ENCODE measurements at regions not wholly inside any gene's neighbourhood (a gene's known extent, or its start where the extent isn't known, plus 50 kb on each side); places are given as distances from the start of the nearest gene placed in this dataset.
A peak's percentile ranks its signal among the peaks of the same experiment; 100 is the strongest.
"Not testable (repeated sequence)": the region's sequence is repeated elsewhere in the genome, so short reads cannot be mapped to it uniquely, and the experiment has no call there.

DNA sequence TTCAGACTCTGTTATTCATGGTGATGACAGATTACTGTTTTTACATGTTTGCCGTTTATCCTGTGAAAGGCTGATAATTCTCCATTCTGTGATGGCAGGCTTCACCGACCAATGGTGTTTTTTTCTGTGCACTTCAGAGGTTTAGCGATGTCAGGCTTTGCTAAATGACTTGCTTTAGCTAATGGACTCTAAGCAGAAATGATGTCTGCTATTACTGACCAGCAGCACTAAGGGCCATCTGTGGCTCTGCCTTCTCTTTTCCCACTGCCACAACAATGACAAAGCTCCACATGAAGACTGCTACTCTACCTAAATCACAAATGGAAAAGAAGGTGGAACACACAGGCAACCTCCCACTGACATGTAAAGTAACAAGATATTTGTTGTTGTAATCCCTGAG, 68.4 kb upstream of the ALB start:
- POLR2A ChIA-PET: no interaction called here
- Histone ChIP-seq H3K36me3 (ENCODE audit: control insufficient read depth in 2 of 3, insufficient read depth in 3 of 3, low read length in 3 of 3) (no peaks in the 10 kb centered on the region), H3K27ac (ENCODE audit: low read depth, low read length) (no peak overlapping the region), H3K4me1 (ENCODE audit: control insufficient read depth in 2 of 2, insufficient read depth in 2 of 2, low read length in 2 of 2) (no peaks in the 10 kb centered on the region), H3K27me3 (ENCODE audit: control insufficient read depth in 2 of 2, insufficient read depth in 2 of 2, low read length in 2 of 2) (no peaks in the 10 kb centered on the region), H3K4me3 (ENCODE audit: low read length) (no peak overlapping the region), H3K9me3 (ENCODE audit: control insufficient read depth in 2 of 3, low read length in 3 of 3) (no peaks in the 10 kb centered on the region)
- Mint-ChIP-seq H3K4me1 (peaks cover 0 to 2% (median 0%) of the 10 kb centered on the region in 7 donors), H3K27me3 (peaks cover 0 to 12% (median 7%) of the 10 kb centered on the region in 5 donors), H3K4me3 (no peak overlapping the region), H3K36me3 (peaks cover 0 to 5% (median 0%) of the 10 kb centered on the region in 5 donors), H3K9me3 (peaks cover 0 to 5% (median 0%) of the 10 kb centered on the region in 11 donors), H3K27ac (no peak overlapping the region)
- intact Hi-C loops (cut with micrococcal nuclease): no loop called here
- CTCF ChIA-PET: no interaction called here
- ATAC-seq: no peak
- no peak for DNase-seq

DNA sequence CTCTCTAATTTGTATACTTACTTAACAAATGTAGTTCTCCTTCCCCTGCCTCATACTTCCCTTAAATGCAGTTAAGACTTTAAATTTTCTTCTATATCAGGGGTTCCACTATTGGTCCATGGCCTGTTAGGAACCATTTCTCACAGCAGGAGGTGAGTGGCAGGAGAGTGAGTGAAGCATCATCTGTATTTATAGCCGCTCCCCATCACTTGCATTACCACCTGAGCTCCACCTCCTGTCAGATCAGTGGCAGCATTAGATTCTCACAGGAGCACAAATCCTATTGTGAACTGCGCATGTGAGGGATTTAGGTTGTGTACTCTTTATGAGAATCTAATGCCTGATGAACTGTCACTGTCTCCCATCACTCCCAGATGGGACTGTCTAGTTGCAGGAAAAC, 72.1 kb upstream of the ALB start:
- DNase-seq; POLR2A ChIA-PET; H3K4me3 Mint-ChIP-seq; H3K9me3 ChIP-seq (ENCODE audit: control insufficient read depth in 2 of 3, low read length in 3 of 3); H3K4me1 ChIP-seq (ENCODE audit: control insufficient read depth in 2 of 2, insufficient read depth in 2 of 2, low read length in 2 of 2); H3K27ac ChIP-seq (ENCODE audit: low read depth, low read length); H3K4me3 ChIP-seq (ENCODE audit: low read length); ATAC-seq; H3K36me3 Mint-ChIP-seq; H3K4me1 Mint-ChIP-seq; H3K36me3 ChIP-seq (ENCODE audit: control insufficient read depth in 2 of 3, insufficient read depth in 3 of 3, low read length in 3 of 3); intact Hi-C loops (cut with micrococcal nuclease); H3K27ac Mint-ChIP-seq; H3K27me3 ChIP-seq (ENCODE audit: control insufficient read depth in 2 of 2, insufficient read depth in 2 of 2, low read length in 2 of 2); H3K27me3 Mint-ChIP-seq; CTCF ChIA-PET: not testable (repeated sequence)
- H3K9me3 Mint-ChIP-seq: peaks cover 0 to 14% (median 3%) of the 10 kb centered on the region in 11 donors

DNA sequence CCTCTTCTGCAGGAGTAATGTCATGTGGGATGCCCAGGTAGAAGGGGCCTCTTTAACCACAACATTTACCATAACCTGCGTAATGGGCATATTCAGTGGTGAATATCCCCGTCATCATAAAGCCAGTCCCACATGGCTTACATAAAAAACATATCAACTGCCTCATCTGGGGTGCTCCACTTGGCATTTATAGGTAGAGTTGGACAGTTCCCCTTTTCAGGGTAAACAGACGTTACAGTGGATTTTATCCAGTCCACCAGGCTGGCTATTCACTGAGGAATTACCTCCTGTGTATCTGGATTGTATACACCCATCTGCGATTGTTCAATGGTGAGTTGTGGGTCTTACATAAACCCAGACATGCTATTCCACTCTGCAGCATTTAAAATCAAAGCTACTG, 70.7 kb upstream of the ANKRD17 start:
- H3K36me3 ChIP-seq (ENCODE audit: control insufficient read depth in 2 of 3, insufficient read depth in 3 of 3, low read length in 3 of 3): no peaks in the 10 kb centered on the region
- H3K4me3 ChIP-seq (ENCODE audit: low read length): no peak overlapping the region
- H3K4me1 ChIP-seq (ENCODE audit: control insufficient read depth in 2 of 2, insufficient read depth in 2 of 2, low read length in 2 of 2): no peaks in the 10 kb centered on the region
- no peak overlapping the region for H3K27ac ChIP-seq (ENCODE audit: low read depth, low read length)
- ATAC-seq (no peak), DNase-seq (no peak)
- ChIA-PET CTCF (no interaction called here), POLR2A (no interaction called here)
- no peaks in the 10 kb centered on the region for H3K9me3 ChIP-seq (ENCODE audit: control insufficient read depth in 2 of 3, low read length in 3 of 3)
- Mint-ChIP-seq H3K4me3 (no peak overlapping the region), H3K27ac (no peak overlapping the region), H3K27me3 (peaks cover 0 to 8% (median 0%) of the 10 kb centered on the region in 5 donors), H3K36me3 (peaks cover 0 to 5% (median 0%) of the 10 kb centered on the region in 5 donors), H3K4me1 (peaks cover 0 to 4% (median 0%) of the 10 kb centered on the region in 7 donors), H3K9me3 (peaks cover 0 to 32% (median 14%) of the 10 kb centered on the region in 11 donors)
- intact Hi-C loops (cut with micrococcal nuclease): no loop called here
- no peaks in the 10 kb centered on the region for H3K27me3 ChIP-seq (ENCODE audit: control insufficient read depth in 2 of 2, insufficient read depth in 2 of 2, low read length in 2 of 2)

DNA sequence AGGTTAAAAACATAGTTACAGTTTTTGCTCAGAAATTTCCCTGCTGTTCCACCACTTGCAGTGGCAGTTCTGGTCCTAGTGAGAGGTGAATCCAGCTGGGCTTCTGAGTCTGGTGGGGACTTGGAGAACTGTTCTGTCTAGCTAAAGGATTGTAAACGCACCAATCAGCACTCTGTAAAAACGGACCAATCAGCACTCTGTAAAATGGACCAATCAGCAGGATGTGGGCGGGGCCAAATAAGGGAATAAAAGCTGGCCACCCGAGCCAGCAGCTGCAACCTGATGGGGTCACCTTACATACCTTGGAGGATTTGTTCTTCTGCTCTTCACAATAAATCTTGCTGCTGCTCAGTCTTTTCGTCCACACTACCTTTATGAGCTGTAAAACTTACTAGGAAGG, 67.2 kb upstream of the ANKRD17 start:
- H3K36me3 ChIP-seq (ENCODE audit: control insufficient read depth in 2 of 3, insufficient read depth in 3 of 3, low read length in 3 of 3); DNase-seq; H3K4me3 Mint-ChIP-seq; H3K27me3 Mint-ChIP-seq; H3K27me3 ChIP-seq (ENCODE audit: control insufficient read depth in 2 of 2, insufficient read depth in 2 of 2, low read length in 2 of 2); ATAC-seq; H3K4me1 ChIP-seq (ENCODE audit: control insufficient read depth in 2 of 2, insufficient read depth in 2 of 2, low read length in 2 of 2); H3K27ac ChIP-seq (ENCODE audit: low read depth, low read length); H3K9me3 ChIP-seq (ENCODE audit: control insufficient read depth in 2 of 3, low read length in 3 of 3); H3K4me3 ChIP-seq (ENCODE audit: low read length); POLR2A ChIA-PET; CTCF ChIA-PET; H3K27ac Mint-ChIP-seq; intact Hi-C loops (cut with micrococcal nuclease); H3K4me1 Mint-ChIP-seq; H3K36me3 Mint-ChIP-seq: not testable (repeated sequence)
- peaks cover 2 to 63% (median 28%) of the 10 kb centered on the region in 11 donors for H3K9me3 Mint-ChIP-seq

DNA sequence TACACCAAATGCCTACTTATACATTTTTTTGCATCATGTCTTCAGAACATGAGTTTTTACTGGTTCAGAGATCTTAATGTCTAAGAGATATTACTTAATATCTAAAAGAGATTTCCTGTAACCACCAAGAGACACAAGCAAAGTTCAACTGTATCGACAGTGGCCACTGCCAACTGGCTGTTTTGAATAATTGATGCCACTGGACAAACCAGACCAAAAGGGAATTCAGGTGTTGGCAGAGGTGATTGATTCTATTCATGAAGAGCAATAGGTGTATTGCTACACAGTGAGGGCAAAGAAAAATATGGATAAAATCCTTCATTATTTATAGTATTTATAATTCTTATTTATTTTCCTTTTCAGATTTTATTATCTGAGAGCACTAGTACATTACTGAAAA, 58.5 kb upstream of the ANKRD17 start:
- Histone ChIP-seq H3K4me1 (ENCODE audit: control insufficient read depth in 2 of 2, insufficient read depth in 2 of 2, low read length in 2 of 2) (no peaks in the 10 kb centered on the region), H3K9me3 (ENCODE audit: control insufficient read depth in 2 of 3, low read length in 3 of 3) (no peaks in the 10 kb centered on the region), H3K4me3 (ENCODE audit: low read length) (no peak overlapping the region), H3K36me3 (ENCODE audit: control insufficient read depth in 2 of 3, insufficient read depth in 3 of 3, low read length in 3 of 3) (no peaks in the 10 kb centered on the region), H3K27ac (ENCODE audit: low read depth, low read length) (no peak overlapping the region), H3K27me3 (ENCODE audit: control insufficient read depth in 2 of 2, insufficient read depth in 2 of 2, low read length in 2 of 2) (no peaks in the 10 kb centered on the region)
- intact Hi-C loops (cut with micrococcal nuclease): no loop called here
- Mint-ChIP-seq H3K27ac (no peak overlapping the region), H3K36me3 (peaks cover 0 to 3% (median 0%) of the 10 kb centered on the region in 5 donors), H3K9me3 (peaks cover 0 to 36% (median 8%) of the 10 kb centered on the region in 11 donors), H3K27me3 (peaks cover 0 to 4% (median 0%) of the 10 kb centered on the region in 5 donors), H3K4me3 (no peak overlapping the region), H3K4me1 (peaks cover 0 to under 1% (median 0%) of the 10 kb centered on the region in 7 donors)
- no peak for DNase-seq
- CTCF ChIA-PET: no interaction called here
- POLR2A ChIA-PET: no interaction called here
- ATAC-seq: no peak

DNA sequence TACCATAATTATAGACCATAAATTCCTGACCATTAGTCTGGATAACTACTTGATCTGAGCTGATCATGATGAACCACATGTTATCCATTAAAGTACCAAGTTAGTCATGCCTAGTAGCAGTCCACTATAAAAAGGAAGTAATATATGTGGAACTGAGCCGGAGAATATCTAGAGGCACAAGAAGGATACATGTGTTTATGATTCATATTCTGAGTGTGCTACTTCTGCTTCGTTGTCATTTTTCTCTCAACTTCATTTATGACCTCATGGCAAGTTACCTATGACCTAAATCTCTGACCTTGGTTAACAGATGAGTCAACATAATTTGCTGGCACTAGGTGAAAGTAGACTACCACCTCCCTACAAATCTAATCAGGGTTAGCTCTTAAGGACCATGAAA, 56.5 kb upstream of the ANKRD17 start:
- Mint-ChIP-seq H3K27me3 (peaks cover 0 to 4% (median 0%) of the 10 kb centered on the region in 5 donors), H3K27ac (no peak overlapping the region), H3K36me3 (peaks cover 0 to 3% (median 0%) of the 10 kb centered on the region in 5 donors), H3K4me1 (peaks cover 0 to 4% (median 0%) of the 10 kb centered on the region in 7 donors), H3K4me3 (no peak overlapping the region), H3K9me3 (peaks cover 0 to 16% (median 4%) of the 10 kb centered on the region in 11 donors)
- no peaks in the 10 kb centered on the region for H3K27me3 ChIP-seq (ENCODE audit: control insufficient read depth in 2 of 2, insufficient read depth in 2 of 2, low read length in 2 of 2)
- ATAC-seq: peak; percentile 68
- H3K27ac ChIP-seq (ENCODE audit: low read depth, low read length): no peak overlapping the region
- H3K4me3 ChIP-seq (ENCODE audit: low read length): no peak overlapping the region
- H3K9me3 ChIP-seq (ENCODE audit: control insufficient read depth in 2 of 3, low read length in 3 of 3): no peaks in the 10 kb centered on the region
- H3K4me1 ChIP-seq (ENCODE audit: control insufficient read depth in 2 of 2, insufficient read depth in 2 of 2, low read length in 2 of 2): no peaks in the 10 kb centered on the region
- no peaks in the 10 kb centered on the region for H3K36me3 ChIP-seq (ENCODE audit: control insufficient read depth in 2 of 3, insufficient read depth in 3 of 3, low read length in 3 of 3)
- intact Hi-C loops (cut with micrococcal nuclease): no loop called here
- ChIA-PET CTCF (interaction anchor here (0.6 to 1.1 kb wide), 2 partner anchors 146 to 819 kb away, joined by 3 read pairs; no protein-coding TSS in a partner anchor), POLR2A (no interaction called here)
- DNase-seq: no peak

DNA sequence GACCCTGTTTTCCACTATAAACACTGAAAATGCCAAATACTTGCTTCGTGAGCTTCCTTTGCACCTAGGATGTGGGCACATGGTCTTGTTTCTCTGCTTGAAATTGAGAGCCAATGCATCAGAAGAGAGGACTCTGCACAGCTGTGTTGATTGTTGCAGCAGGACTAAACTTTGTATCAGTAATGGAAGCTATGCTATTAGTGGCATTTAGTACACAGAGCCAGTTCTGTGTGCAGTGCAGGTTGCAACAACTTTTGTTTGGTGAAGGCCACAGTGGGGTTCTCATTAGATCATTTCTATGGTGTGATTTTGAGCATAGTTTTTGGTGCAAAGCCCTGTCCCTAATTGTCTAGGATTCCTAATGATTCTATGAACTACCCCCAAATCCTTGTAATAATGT, 54.4 kb upstream of the ANKRD17 start:
- Mint-ChIP-seq H3K4me1 (peaks cover 0 to 4% (median 0%) of the 10 kb centered on the region in 7 donors), H3K9me3 (peaks cover 0 to 4% (median 0%) of the 10 kb centered on the region in 11 donors), H3K4me3 (no peak overlapping the region), H3K36me3 (no peaks in the 10 kb centered on the region), H3K27ac (no peak overlapping the region), H3K27me3 (no peaks in the 10 kb centered on the region)
- no peaks in the 10 kb centered on the region for H3K4me1 ChIP-seq (ENCODE audit: control insufficient read depth in 2 of 2, insufficient read depth in 2 of 2, low read length in 2 of 2)
- CTCF ChIA-PET: interaction anchor here (1.0 kb wide), 1 partner anchor 9 kb away, joined by 3 read pairs; no protein-coding TSS in a partner anchor
- H3K4me3 ChIP-seq (ENCODE audit: low read length): no peak overlapping the region
- POLR2A ChIA-PET: interaction anchor here (0.7 kb wide), 1 partner anchor 157 kb away, joined by 3 read pairs; no protein-coding TSS in a partner anchor
- H3K27me3 ChIP-seq (ENCODE audit: control insufficient read depth in 2 of 2, insufficient read depth in 2 of 2, low read length in 2 of 2): no peaks in the 10 kb centered on the region
- intact Hi-C loops (cut with micrococcal nuclease): loop anchor here in 1 of 2 donors (2.0 kb wide), 1 partner anchor 340 kb away; no protein-coding TSS in a partner anchor
- H3K9me3 ChIP-seq (ENCODE audit: control insufficient read depth in 2 of 3, low read length in 3 of 3): no peaks in the 10 kb centered on the region
- DNase-seq: no peak
- H3K27ac ChIP-seq (ENCODE audit: low read depth, low read length): no peak overlapping the region
- no peaks in the 10 kb centered on the region for H3K36me3 ChIP-seq (ENCODE audit: control insufficient read depth in 2 of 3, insufficient read depth in 3 of 3, low read length in 3 of 3)
- no peak for ATAC-seq
